GM23338 (cell line): ENCODE measurements at regions not wholly inside any gene's neighbourhood (a gene's known extent, or its start where the extent isn't known, plus 50 kb on each side); places are given as distances from the start of the nearest gene placed in this dataset.

Source experiments
- ATAC-seq: fragments of 200-7000 bp; cut with Tn5 transposase; 3 replicates; pipeline ENCODE4 v1.9.1; 2020
- DNase-seq: peaks from one replicate; pipeline ENCODE4 v3.0.0-alpha.2; 2015; ENCODE audit warnings: low spot score
- H2AFZ ChIP-seq: fragments of 200-600 bp; sonication (generic); 2 replicates; pipeline ENCODE4 v1.8.0; 2016; ENCODE audit warnings: antibody characterized with exemption, mild to moderate bottlenecking, moderate library complexity
- H3F3A ChIP-seq: fragments of 200-600 bp; sonication (generic); replicated peaks from 2 replicates; pipeline ENCODE4 v1.8.0; 2017; ENCODE audit warnings: antibody characterized with exemption, mixed run types, low read depth
- H3K27ac ChIP-seq: fragments of 200-600 bp; sonication (generic); 2 replicates; pipeline ENCODE4 v1.6.1; 2016; ENCODE audit warnings: low read depth
- H3K27me3 ChIP-seq: fragments of 200-600 bp; sonication (generic); 2 replicates; pipeline ENCODE4 v1.8.0; 2016; ENCODE audit warnings: mild to moderate bottlenecking, mixed run types, moderate library complexity; ENCODE audit not compliant: insufficient read depth
- H3K36me3 ChIP-seq: fragments of 200-600 bp; sonication (generic); 2 replicates; pipeline ENCODE4 v1.8.0; 2016; ENCODE audit warnings: mild to moderate bottlenecking; ENCODE audit not compliant: insufficient read depth
- H3K4me1 ChIP-seq: fragments of 200-600 bp; sonication (generic); 2 replicates; pipeline ENCODE4 v1.8.0; 2016; ENCODE audit warnings: mild to moderate bottlenecking, moderate library complexity; ENCODE audit not compliant: insufficient read depth
- H3K4me2 ChIP-seq: fragments of 200-600 bp; sonication (generic); 2 replicates; pipeline ENCODE4 v1.7.1; 2017; ENCODE audit warnings: mixed run types
- H3K4me3 ChIP-seq: fragments of 200-600 bp; sonication (generic); 2 replicates; pipeline ENCODE4 v1.6.1; 2016; ENCODE audit warnings: mixed run types
- H3K79me2 ChIP-seq: fragments of 200-600 bp; sonication (generic); replicated peaks from 2 replicates; pipeline ENCODE4 v1.8.0; 2017; ENCODE audit warnings: mild to moderate bottlenecking; ENCODE audit not compliant: insufficient read depth
- H3K9me2 ChIP-seq: fragments of 200-600 bp; sonication (generic); 2 replicates; pipeline ENCODE4 v1.8.0; 2017; ENCODE audit not compliant: insufficient read depth
- H4K20me1 ChIP-seq: fragments of 200-600 bp; sonication (generic); replicated peaks from 2 replicates; pipeline ENCODE4 v1.8.0; 2017; ENCODE audit warnings: mild to moderate bottlenecking; ENCODE audit not compliant: insufficient read depth
- H3K27ac Mint-ChIP-seq: 2 replicates; pipeline ENCODE4 v1.8.0; 2020; ENCODE audit warnings: inconsistent platforms, mild to moderate bottlenecking, moderate library complexity, mixed read lengths
- H3K27me3 Mint-ChIP-seq: 3 replicates; pipeline ENCODE4 v1.8.0; 2022; ENCODE audit warnings: low read depth, mild to moderate bottlenecking, moderate library complexity, mixed read lengths, inconsistent platforms; ENCODE audit not compliant: insufficient read depth, poor library complexity
- H3K36me3 Mint-ChIP-seq: 3 replicates; pipeline ENCODE4 v1.8.0; 2021; ENCODE audit warnings: low read depth, mild to moderate bottlenecking, inconsistent platforms, moderate library complexity, mixed read lengths
- H3K4me1 Mint-ChIP-seq: 3 replicates; pipeline ENCODE4 v1.8.0; 2020; ENCODE audit warnings: mild to moderate bottlenecking, inconsistent platforms, mixed read lengths
- H3K4me3 Mint-ChIP-seq: 3 replicates; pipeline ENCODE4 v1.8.0; 2021; ENCODE audit warnings: moderate library complexity, mild to moderate bottlenecking, inconsistent platforms, mixed read lengths
- H3K9me3 Mint-ChIP-seq: 3 replicates; pipeline ENCODE4 v1.8.0; 2020; ENCODE audit warnings: moderate library complexity, mild to moderate bottlenecking, inconsistent platforms, mixed read lengths
- EZH2 ChIP-seq: fragments of 200-600 bp; sonication (generic); IDR thresholded peaks from one replicate; pipeline ENCODE4 v1.8.0; 2017; ENCODE audit warnings: antibody characterized with exemption, mild to moderate bottlenecking, low read depth; ENCODE audit not compliant: unreplicated experiment
- JUNB ChIP-seq: IDR thresholded peaks from one replicate; pipeline ENCODE4 v1.6.1; 2016; ENCODE audit warnings: antibody characterized with exemption; ENCODE audit not compliant: unreplicated experiment
- POLR2AphosphoS5 ChIP-seq: IDR thresholded peaks from 2 replicates; pipeline ENCODE4 v1.6.1; 2016; ENCODE audit warnings: antibody characterized with exemption, low read depth
- ZNF114 ChIP-seq: fragments of 250-450 bp; sonication (Bioruptor Pico); IDR thresholded peaks from 2 replicates; pipeline ENCODE4 v1.5.0; 2020; ENCODE audit warnings: mild to moderate bottlenecking, moderate library complexity
- ZNF331 ChIP-seq: fragments of 250-450 bp; sonication (Bioruptor Pico); IDR thresholded peaks from 2 replicates; pipeline ENCODE4 v1.5.0; 2020; ENCODE audit warnings: low read depth, mild to moderate bottlenecking, moderate library complexity
- ZNF462 ChIP-seq: fragments of 250-450 bp; sonication (Bioruptor Pico); IDR thresholded peaks from 2 replicates; pipeline ENCODE4 v1.5.0; 2020; ENCODE audit warnings: mild to moderate bottlenecking, moderate library complexity
- TF ChIP-seq, protein P1 (sequence below): IDR thresholded peaks from 2 replicates; pipeline ENCODE4 v1.6.1; 2016; ENCODE audit warnings: antibody characterized with exemption

GRCh38 chrX:142299406-142299805 is 94.3 kb upstream of the MAGEC2 start:
- Mint-ChIP-seq H3K27ac (no peak overlapping the region), H3K4me1 (no peaks in the 10 kb centered on the region), H3K36me3 (no peaks in the 10 kb centered on the region), H3K9me3 (no peaks in the 10 kb centered on the region; the same call in 1 of the 3 replicates), H3K27me3 (no peaks in the 10 kb centered on the region), H3K4me3 (no peak overlapping the region)
- H4K20me1 ChIP-seq = no peaks in the 10 kb centered on the region
- H3K79me2 ChIP-seq = no peaks in the 10 kb centered on the region
- no peaks in the 10 kb centered on the region for H3K4me1 ChIP-seq
- H3F3A ChIP-seq = no peaks in the 10 kb centered on the region
- ATAC-seq = no peak
- H3K9me2 ChIP-seq = no peaks in the 10 kb centered on the region
- H3K27me3 ChIP-seq = no peaks in the 10 kb centered on the region
- no peak overlapping the region for H3K4me2 ChIP-seq
- TF ChIP-seq ZNF331 (CRISPR knock-in tag) (no peak), JUNB (no peak), ZNF462 (CRISPR knock-in tag) (no peak), POLR2AphosphoS5 (no peak), ZNF114 (CRISPR knock-in tag) (no peak), EZH2 (no peak)
- TF ChIP-seq, protein P1, sequence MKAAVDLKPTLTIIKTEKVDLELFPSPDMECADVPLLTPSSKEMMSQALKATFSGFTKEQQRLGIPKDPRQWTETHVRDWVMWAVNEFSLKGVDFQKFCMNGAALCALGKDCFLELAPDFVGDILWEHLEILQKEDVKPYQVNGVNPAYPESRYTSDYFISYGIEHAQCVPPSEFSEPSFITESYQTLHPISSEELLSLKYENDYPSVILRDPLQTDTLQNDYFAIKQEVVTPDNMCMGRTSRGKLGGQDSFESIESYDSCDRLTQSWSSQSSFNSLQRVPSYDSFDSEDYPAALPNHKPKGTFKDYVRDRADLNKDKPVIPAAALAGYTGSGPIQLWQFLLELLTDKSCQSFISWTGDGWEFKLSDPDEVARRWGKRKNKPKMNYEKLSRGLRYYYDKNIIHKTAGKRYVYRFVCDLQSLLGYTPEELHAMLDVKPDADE = no peak
- H3K27ac ChIP-seq = no peak overlapping the region
- no peak for DNase-seq
- H3K4me3 ChIP-seq = no peak overlapping the region
- H3K36me3 ChIP-seq = no peaks in the 10 kb centered on the region
- H2AFZ ChIP-seq = no peak overlapping the region
